ENCODE measurements at regions not wholly inside any gene's neighbourhood (a gene's known extent, or its start where the extent isn't known, plus 50 kb on each side); places are given as distances from the start of the nearest gene placed in this dataset.
"Not testable (repeated sequence)": the region's sequence is repeated elsewhere in the genome, so short reads cannot be mapped to it uniquely, and the experiment has no call there.

- no peak for DNase-seq (ENCODE audit: low read depth)
Observed at GRCh38 chr21:35164971-35165483, 115.9 kb upstream of the RUNX1 start.

DNA sequence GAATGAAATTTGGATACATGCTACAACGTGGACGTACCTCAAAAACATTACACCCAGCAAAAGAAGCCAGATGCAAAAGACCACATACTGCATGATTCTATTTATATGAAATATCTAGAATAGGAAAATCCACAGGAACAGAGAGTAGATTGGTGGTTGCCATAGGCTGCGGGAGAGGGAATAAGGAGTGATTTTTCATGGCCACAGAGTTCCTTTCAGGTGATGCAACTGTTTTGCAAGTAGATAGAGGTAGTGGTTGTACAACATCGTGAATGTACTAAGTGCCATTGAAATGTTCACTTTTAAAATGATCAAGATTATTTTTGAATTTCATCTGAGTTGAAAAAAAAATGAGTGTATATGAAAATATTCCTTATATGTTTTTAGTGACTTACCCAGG lies 115.3 kb upstream of the RUNX1 start:
- DNase-seq (ENCODE audit: low read depth), result no peak

DNA sequence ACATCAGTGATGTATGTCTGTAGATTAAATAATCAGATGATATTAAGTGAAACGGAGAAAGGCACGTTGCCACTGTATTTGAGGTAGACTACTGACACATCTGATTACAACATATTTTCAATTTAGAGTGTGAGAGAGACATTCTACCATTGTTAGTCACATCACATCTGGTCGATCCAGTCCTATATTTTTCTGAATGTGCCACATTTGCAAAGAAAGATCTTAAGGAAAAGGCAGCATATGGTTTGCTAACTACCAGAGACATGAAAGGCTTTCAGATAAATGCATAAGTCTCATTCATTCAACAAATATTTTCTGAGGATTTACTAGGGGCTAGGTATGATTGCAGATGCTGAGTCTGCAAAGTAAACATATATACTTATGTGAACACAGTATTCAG lies 114.3 kb upstream of the RUNX1 start:
- DNase-seq (ENCODE audit: low read depth), result no peak

DNA sequence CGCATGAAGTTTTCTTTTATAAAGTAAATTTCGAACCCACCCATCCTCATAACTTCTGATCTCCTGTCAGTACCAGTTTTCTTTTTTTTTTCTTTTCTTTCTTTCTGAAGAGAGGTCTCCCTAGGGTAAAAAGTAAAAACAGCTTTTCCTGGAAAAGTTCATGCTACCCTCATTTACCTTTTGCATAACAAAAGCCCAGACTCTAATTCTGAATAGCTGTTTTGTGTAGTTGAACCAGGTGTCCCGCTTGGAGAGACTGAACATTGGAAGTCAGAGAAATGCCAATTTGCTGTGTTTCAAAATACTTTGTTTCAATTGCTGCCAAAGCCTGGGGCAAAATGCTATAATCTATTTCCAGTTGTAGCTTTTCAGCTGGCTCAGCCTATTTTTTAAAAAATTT lies 113.7 kb upstream of the RUNX1 start:
- DNase-seq (ENCODE audit: low read depth), result no peak

DNA sequence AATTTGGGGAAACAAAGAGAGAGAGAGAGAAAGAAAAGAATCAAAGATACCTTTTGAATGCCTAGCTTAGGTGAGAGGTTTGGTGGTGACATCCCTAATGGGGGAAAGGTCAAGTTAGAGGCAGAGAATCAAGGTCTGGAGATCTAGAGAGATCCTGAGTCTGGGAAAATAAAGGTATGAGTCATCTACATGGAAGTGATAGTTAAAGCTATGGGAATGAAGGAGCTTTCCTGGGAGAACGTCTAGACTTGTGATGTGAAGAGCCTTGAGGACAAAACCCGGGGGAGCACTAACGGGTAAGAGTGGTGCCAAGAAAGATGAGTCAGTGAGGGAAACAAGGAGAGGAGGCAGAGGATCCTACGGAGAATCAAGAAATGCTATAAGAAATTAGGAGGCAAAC lies 110.8 kb upstream of the RUNX1 start:
- no peak for DNase-seq (ENCODE audit: low read depth)

DNA sequence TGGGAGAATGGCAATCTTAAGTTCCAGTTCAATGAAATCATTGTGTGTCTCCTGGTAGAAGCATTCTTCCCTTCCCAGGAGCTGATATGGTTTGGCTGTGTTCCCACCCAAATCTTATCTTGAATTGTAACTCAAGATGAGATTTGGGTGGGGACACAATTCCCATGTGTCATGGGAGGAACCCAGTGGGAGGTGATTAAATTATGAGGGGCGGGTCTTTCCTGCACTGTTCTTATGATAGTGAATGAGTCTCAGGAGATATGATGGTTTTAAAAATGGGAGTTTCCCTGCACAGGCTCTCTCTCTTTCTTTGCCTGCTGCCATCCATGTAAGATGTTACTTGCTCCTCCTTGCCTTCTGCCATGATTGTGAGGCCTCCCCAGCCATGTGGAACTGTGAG lies 108.3 kb upstream of the RUNX1 start:
- not testable (repeated sequence) for DNase-seq (ENCODE audit: low read depth)

DNA sequence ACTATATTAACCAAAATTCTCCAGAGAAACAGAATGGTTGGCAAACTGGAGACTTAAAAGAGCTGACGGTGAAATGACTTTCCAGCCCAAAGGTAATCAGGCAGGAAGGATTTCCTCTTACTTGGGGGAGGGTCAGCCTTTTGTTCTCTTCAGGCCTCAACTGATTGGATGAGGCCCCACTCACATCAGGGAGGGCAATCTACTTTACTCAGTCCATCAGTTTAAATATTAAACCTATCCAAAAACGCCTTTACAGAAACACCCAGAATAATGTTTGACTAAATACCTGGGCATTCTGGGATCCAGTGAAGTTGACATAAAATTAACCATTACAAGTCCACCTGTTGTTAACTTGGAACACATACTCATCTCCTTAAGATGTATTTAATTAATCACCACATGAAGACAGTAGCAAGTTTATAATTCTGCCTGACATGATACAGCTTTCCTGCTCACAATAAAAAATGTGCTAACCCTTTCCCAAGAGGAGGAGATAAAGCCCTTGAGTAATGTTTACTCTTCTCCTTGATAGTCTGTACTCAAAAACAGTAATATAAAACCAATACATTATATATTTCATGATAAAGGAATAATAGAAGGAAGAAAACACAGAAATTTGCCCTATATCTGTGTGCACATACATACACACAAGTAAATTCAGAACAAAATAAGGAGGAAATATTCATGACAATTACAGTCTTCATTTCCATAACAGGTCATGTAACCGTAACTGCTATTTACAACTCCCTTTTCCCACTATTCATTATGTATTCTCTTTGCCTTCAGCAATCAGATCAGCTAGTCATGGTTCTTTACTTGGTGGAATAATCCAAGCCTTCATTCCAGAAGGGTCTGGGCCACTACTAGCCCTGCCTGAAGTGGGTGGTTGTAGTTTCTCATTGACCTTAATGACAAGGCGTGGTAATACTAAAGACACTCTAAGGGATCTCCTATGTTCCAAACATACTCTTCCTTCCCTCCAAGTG lies 107.5 kb upstream of the RUNX1 start:
- no peak for DNase-seq (ENCODE audit: low read depth)

GRCh38 chr21:35154788-35155187 lies 105.7 kb upstream of the RUNX1 start:
- DNase-seq (ENCODE audit: low read depth), result no peak

DNA sequence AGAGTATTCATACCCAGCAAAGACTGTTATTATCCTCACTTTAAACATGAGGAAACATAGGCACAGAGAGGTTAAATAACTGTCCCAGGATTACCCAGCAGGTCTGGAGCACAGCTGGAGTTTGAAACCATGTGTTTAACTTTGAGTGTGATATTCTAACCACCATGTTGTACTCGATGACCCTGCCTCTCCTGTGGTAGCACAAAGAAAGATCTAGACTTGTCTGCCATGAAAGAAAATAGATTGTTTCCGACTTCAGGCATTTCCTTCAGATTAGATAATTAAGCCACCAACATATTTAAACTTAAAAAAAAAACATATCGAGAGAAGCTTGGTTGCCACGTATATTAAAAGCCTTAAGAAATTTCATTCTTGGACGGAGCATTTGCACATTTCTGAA lies 104.6 kb upstream of the RUNX1 start:
- no peak for DNase-seq (ENCODE audit: low read depth)

DNA sequence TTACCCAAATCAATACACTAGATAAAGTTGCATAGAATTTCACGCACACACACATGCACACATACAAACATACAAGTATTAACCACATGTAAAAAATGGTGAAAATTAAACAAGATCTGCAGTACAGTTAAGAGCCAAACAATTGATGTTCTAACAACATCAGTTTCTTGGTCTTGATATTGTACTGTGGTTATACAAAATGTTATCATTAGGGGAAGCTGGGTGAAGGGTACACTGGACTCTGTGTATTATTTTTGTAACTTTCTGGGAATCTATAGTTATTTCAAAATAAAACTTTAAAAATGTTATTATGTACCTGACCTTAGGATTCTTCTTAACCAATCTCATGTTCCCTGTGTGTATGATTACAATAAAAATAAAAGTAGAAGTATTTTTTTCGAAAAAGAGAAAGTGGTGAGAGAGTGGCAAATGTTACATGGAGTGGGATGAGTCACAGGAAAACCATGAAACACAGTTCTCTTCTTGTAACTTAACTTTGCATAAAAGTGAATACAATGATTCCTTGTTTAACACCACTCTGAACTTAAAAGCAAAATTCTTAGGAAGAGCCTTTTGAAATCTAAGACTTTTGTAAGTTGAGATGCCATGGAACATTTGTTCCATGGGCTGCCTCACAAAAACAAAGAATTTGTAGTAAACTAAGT lies 101.6 kb upstream of the RUNX1 start:
- DNase-seq (ENCODE audit: low read depth), result no peak

DNA sequence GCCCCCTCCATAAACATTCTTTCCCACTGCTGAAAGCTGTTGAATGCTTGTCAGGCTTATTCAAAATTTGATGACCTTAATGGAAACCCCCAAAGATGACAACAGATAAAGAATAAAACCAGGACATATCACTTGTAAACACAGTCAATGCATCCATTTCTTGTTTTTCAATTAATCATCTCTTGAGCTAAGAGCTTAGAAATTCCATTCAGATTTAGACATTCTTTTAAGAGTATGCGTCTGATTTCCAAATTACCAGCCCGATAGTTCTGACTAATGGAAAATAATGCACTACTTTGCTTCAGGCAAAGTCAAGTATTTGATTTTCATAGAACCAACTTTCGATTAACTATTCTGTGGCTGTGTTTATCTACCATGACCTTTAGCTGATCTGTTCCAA lies 100.6 kb upstream of the RUNX1 start:
- no peak for DNase-seq (ENCODE audit: low read depth)

DNA sequence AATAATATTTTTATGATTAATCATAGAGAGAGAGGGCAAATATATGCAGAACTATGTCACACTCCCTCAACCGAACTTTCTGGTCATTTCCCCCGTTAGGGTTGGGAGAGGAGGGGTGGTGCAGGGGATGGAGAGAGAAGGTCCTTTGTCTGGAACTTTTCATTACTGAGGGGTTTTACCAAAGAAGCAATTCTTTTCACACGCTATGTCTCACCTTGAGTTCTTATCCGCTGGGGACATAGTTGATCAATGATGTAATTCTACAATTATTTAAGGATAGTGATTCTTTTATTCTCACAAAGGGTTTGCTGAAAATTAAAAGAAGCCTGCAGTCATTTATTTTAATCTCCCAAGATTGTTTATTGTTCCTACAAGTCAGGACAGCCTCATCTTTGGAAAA lies 98.3 kb upstream of the RUNX1 start:
- DNase-seq (ENCODE audit: low read depth), result no peak

DNA sequence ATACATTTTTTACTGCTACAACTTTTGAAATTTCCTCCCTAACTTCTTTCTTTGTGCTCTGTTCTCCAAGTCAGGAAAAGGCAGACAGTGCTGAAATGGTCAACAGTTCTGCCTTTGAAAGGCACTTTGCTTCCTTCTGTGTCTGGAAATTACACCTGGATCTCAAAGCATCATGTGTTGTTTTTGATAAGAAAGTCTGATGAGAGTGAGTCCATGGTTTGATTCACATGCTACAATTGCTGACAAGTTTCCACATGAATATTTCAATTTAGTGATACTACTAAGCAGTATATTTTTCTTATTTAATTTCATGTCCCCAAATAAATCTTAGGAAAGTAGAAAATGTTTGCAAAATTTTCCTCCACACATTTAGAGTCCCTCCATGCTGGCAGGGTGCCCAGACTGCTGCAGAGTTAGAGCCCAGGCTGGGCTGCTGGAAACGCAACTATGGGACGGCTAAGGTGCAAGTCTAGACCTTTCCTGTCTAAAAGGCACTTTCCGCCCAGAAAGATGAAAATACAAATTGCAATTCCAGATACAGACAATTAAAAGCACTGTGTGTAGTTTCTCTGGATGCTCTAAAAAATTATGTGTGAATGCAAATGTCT lies 96.6 kb upstream of the RUNX1 start:
- DNase-seq (ENCODE audit: low read depth), result no peak

DNA sequence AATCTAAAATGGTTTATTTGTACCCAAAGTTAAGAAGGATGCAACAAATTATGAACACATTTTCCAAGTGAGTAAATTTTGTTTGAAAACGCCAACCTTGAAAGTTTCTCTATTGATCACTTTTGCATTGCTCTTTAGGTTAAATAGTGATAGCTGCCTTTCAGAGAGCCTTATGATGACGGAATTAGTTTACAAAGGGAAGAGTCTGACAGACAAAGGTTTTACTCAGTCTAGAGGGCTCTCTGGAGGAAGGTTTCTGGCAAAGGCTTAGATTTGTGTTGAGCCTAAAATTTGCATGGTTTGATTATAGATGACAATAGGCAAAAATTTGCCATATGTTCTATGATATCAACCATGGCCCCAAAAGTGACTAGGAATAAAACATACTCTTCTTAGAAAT lies 95.9 kb upstream of the RUNX1 start:
- no peak for DNase-seq (ENCODE audit: low read depth)

DNA sequence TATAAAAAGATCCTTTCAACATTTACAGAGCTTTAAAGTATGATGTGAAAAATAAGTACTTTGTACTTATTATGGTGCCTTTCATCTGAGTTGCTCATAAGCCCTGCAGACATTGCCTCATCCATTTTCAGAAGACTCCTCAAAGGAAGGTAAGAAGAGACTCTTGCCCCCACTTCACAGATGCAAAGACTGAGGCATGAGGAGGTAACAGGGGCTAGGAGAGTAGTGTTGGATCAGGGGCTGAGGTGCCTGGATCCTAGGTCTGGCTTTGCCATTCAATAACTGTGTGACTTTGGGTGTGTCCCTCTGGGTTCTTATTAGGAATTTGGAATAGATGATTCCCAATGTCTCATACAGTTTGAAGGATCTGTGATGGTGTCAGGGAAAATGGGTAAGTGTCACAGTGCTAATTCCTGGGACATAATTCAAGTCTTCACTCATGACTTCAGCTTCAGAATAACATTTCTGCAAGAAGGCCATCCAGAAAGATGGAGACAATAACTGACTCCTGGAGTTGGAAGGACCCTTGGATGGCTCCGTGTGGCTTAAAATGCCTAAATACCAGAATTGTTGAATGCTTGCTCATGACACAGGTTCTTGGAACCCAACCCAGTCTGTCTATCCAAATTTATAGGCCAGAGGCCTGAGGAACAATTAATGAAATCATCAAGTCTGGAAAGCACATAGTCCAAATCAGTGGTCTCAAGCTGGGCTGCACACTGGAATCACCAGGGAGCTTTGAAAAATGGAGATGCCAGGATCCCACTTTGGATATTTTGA lies 93.1 kb upstream of the RUNX1 start:
- DNase-seq (ENCODE audit: low read depth), result no peak

DNA sequence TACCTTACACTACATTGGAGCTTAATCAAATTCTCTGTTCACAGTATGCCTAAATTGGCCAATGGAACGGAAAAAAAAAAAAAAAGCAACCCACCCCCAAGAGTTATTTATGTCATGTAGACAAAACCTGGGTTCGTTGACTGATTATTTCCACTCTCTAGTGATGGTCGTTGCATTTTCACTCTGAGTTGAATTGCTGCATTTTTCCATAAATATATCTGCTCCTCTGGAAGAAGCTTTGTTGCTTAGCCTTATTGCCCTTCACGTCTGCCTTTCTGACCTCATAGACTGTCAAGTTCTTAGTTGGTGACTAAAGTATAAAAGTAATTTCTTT lies 90.2 kb upstream of the RUNX1 start:
- no peak for DNase-seq (ENCODE audit: low read depth)

GRCh38 chr21:35138665-35139381 lies 89.7 kb upstream of the RUNX1 start:
- no peak for DNase-seq (ENCODE audit: low read depth)

DNA sequence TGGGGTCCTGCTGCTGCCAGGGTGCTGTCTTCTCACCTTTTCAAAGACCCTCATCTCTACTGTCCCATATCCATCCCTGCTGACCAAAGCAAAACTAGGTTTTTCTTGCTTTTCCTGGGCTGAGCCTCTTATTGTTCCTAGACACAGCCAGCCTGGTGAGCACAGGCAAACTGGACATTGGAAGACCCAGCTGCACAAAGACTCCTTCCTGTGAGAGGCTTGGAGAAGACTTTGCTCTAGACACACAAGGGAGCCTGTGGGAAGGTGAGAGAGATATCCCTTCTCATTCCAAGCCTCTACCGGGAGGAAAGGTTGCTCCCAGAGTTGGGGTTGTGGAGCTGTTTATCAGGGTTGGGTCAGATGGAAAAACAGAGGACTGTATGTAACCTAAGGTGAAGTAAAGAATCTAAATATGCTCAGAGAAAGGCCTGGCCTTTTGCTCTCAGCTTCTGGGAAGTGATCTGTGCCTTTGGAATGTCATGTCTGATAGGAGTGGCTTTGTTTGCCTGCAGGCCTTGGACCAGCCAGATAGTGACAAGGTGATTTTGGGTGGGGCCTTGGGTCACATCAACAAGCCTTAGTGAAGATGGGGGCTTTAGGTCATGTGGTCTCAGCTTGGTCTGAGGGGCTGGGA lies 87.6 kb upstream of the RUNX1 start:
- no peak for DNase-seq (ENCODE audit: low read depth)

DNA sequence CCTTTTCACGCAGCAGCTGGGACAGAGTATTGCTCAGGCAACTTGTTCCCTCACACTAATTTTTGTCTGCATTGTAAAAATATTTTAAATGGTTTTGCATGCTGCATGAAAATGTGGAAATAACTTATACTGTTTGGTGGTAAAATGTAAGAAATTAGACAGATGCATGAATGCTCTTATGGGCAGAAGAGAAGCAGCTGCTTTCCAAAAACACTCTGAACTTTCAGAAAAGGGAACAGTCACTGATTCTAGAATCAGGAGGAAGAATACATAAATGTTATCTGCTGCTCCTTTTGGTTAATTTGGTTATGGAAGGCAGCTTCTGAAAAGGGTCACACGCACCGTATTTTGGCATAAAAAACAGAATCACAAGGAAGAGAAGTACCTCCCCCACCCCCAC lies 87.0 kb upstream of the RUNX1 start:
- no peak for DNase-seq (ENCODE audit: low read depth)

DNA sequence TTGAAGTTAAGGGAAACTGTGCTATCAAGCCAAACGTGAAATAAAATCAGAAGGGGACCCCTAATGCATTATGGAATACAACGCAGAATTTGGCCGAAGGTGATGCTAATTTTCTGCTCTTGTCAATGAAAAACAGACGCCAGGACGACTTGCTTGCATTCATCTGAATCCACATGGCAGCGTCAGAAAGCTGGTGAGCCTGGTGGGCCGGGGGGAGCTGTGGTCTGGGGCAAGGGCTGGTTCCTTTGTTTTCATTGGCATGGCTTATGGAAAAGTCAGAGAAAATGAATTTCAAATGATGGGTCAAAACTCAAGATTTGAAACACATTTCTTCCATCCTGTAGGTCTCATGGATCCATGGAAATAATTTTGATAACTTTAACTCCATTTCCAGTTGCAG lies 86.4 kb upstream of the RUNX1 start:
- no peak for DNase-seq (ENCODE audit: low read depth)

- no peak for DNase-seq (ENCODE audit: low read depth)
Observed at GRCh38 chr21:35134309-35134708, 85.2 kb upstream of the RUNX1 start.

Measured in HS-27A (cell line).